ENCODE measurements at regions not wholly inside any gene's neighbourhood (a gene's known extent, or its start where the extent isn't known, plus 50 kb on each side); places are given as distances from the start of the nearest gene placed in this dataset.

- TF ChIP-seq, protein P1, sequence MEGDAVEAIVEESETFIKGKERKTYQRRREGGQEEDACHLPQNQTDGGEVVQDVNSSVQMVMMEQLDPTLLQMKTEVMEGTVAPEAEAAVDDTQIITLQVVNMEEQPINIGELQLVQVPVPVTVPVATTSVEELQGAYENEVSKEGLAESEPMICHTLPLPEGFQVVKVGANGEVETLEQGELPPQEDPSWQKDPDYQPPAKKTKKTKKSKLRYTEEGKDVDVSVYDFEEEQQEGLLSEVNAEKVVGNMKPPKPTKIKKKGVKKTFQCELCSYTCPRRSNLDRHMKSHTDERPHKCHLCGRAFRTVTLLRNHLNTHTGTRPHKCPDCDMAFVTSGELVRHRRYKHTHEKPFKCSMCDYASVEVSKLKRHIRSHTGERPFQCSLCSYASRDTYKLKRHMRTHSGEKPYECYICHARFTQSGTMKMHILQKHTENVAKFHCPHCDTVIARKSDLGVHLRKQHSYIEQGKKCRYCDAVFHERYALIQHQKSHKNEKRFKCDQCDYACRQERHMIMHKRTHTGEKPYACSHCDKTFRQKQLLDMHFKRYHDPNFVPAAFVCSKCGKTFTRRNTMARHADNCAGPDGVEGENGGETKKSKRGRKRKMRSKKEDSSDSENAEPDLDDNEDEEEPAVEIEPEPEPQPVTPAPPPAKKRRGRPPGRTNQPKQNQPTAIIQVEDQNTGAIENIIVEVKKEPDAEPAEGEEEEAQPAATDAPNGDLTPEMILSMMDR (IDR thresholded peaks at IDR 0.05), result no peak
- TF ChIP-seq POLR2A (IDR thresholded peaks at IDR 0.05) (no peak), EP300 (IDR thresholded peaks at IDR 0.05) (no peak), POLR2AphosphoS5 (IDR thresholded peaks at IDR 0.05) (no peak)
Measured at GRCh38 chr13:74661851-74662250, 527.6 kb upstream of the KLF12 start.

Data from gastroesophageal sphincter (tissue), 3 donors.